Neural progenitor cell (in vitro differentiated cells): ENCODE measurements at regions not wholly inside any gene's neighbourhood (a gene's known extent, or its start where the extent isn't known, plus 50 kb on each side); places are given as distances from the start of the nearest gene placed in this dataset.

ENCODE experiments used
- EZH2 ChIP-seq: fragments of 200-600 bp; sonication (generic); IDR thresholded peaks from 2 replicates; pipeline ENCODE4 v1.6.1; 2017; ENCODE audit warnings: antibody characterized with exemption, mild to moderate bottlenecking, moderate library complexity
- TF ChIP-seq, protein P1 (sequence below): fragments of 200-600 bp; sonication (generic); IDR thresholded peaks from 2 replicates; pipeline ENCODE4 v1.5.1; 2017; ENCODE audit warnings: antibody characterized with exemption, mild to moderate bottlenecking

DNA sequence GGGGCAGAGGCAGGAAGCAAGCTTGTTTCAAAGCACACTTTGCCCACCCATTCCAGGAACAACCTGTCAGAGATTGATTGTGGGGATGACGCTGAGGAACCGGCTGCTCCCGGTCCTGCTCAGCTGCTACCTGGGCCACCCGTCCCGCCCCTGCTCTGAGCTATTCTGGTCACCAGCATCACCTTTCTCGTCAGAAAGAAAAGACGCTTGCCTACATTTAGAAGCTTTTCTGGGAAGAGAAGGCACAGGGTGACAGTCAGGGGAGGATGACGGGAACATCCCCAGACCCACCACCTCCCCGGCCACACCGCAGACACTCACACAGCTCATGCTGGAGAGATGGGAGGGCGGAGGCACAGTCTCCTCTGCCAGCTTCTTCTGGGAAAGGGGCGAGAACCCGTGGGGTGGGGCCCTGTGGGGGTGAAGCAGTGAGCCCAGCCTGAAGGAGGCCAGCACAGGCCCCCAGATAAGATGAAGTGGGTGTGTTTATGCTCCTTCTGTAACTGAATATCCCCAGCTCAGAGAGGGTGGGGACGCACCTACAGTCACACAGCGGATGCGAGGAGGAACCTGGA, 81.8 kb downstream of the CPZ start:
- TF ChIP-seq, protein P1, sequence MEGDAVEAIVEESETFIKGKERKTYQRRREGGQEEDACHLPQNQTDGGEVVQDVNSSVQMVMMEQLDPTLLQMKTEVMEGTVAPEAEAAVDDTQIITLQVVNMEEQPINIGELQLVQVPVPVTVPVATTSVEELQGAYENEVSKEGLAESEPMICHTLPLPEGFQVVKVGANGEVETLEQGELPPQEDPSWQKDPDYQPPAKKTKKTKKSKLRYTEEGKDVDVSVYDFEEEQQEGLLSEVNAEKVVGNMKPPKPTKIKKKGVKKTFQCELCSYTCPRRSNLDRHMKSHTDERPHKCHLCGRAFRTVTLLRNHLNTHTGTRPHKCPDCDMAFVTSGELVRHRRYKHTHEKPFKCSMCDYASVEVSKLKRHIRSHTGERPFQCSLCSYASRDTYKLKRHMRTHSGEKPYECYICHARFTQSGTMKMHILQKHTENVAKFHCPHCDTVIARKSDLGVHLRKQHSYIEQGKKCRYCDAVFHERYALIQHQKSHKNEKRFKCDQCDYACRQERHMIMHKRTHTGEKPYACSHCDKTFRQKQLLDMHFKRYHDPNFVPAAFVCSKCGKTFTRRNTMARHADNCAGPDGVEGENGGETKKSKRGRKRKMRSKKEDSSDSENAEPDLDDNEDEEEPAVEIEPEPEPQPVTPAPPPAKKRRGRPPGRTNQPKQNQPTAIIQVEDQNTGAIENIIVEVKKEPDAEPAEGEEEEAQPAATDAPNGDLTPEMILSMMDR: no peak
- no peak for TF ChIP-seq EZH2
